GM12878 (cell line): ENCODE measurements at regions not wholly inside any gene's neighbourhood (a gene's known extent, or its start where the extent isn't known, plus 50 kb on each side); places are given as distances from the start of the nearest gene placed in this dataset.

Experiments used
- ATAC-seq: fragments of 200-7000 bp; cut with Tn5 transposase; 3 replicates; pipeline ENCODE4 v1.9.1; 2020; ENCODE audit warnings: mild to moderate bottlenecking, moderate library complexity
- BruUV-seq: library from RNA; stranded (reverse); fragments of 400-500 nt; replicated peaks from 2 replicates; lab custom pipeline; 2021; lab: Mats Ljungman, UMichigan
- CTCF ChIA-PET: fragments of 300-600 bp; sonication (Branson Sonifier 250); formaldehyde crosslinking; extraction: SDS; loops from one replicate; lab custom pipeline; 2021; ENCODE audit warnings: inconsistent platforms; lab: Yijun Ruan, JAX
- POLR2A ChIA-PET: fragments of 350-600 bp; formaldehyde crosslinking; extraction: SDS; loops from one replicate; lab custom pipeline; 2021; ENCODE audit warnings: inconsistent platforms; lab: Charles Lee
- RAD21 ChIA-PET: fragments of 300-600 bp; sonication (Branson Sonifier 250); formaldehyde crosslinking; loops from one replicate; lab custom pipeline; 2023; ENCODE audit warnings: antibody characterized with exemption; ENCODE audit not compliant: unreplicated experiment; lab: Charles Lee
- SMC1A ChIA-PET: fragments of 300-600 bp; sonication (Branson Sonifier 250); formaldehyde crosslinking; loops from one replicate; lab custom pipeline; 2023; ENCODE audit not compliant: unreplicated experiment, uncharacterized antibody; lab: Charles Lee
- DNase-seq: peaks from one replicate; pipeline ENCODE4 v3.0.0-alpha.2; 2011; ENCODE audit warnings: low read depth, low spot score
- FAIRE-seq: peaks from 3 replicates; lab custom pipeline; 2011; peaks lifted over from hg19 to GRCh38; lab: Jason Lieb, UNC
- H2AFZ ChIP-seq: 2 replicates; pipeline ENCODE4 v1.6.0; 2011; ENCODE audit warnings: low read depth, low read length, control low read depth; ENCODE audit not compliant: control insufficient read depth
- H3K27ac ChIP-seq: 2 replicates; pipeline ENCODE4 v1.5.1; 2011; ENCODE audit warnings: control low read depth; ENCODE audit not compliant: control insufficient read depth, insufficient read depth
- H3K27me3 ChIP-seq, 2 experiments: replicated peaks in 1 of 2; 2 replicates each; pipeline versions ENCODE4 v1.6.0 to v1.6.1; 2011; ENCODE audit warnings: low read length in 1 of 2; ENCODE audit not compliant: control insufficient read depth in 2 of 2, insufficient read depth in 2 of 2
- H3K36me3 ChIP-seq, 2 experiments: 2 replicates each; pipeline ENCODE4 v1.5.1; 2011; ENCODE audit warnings: low read length in 1 of 2; ENCODE audit not compliant: control insufficient read depth in 2 of 2, insufficient read depth in 2 of 2
- H3K4me1 ChIP-seq: 2 replicates; pipeline ENCODE4 v1.6.1; 2011; ENCODE audit warnings: mild to moderate bottlenecking, low read length, moderate library complexity, mixed read lengths; ENCODE audit not compliant: control insufficient read depth, insufficient read depth
- H3K4me2 ChIP-seq: 2 replicates; pipeline ENCODE4 v1.6.0; 2011; ENCODE audit warnings: control low read depth; ENCODE audit not compliant: control insufficient read depth, insufficient read depth
- H3K4me3 ChIP-seq: fragments of 200-600 bp; sonication (generic); 2 replicates; pipeline ENCODE4 v1.5.1; 2016
- H3K79me2 ChIP-seq: 2 replicates; pipeline ENCODE4 v1.6.0; 2011; ENCODE audit warnings: low read length; ENCODE audit not compliant: control insufficient read depth, insufficient read depth
- H3K9ac ChIP-seq: 2 replicates; pipeline ENCODE4 v1.8.0; 2011; ENCODE audit warnings: low read length, control low read depth, mixed read lengths; ENCODE audit not compliant: control insufficient read depth, insufficient read depth
- H3K9me3 ChIP-seq: replicated peaks from 3 replicates; pipeline ENCODE4 v1.5.1; 2011; ENCODE audit warnings: mild to moderate bottlenecking, low read length; ENCODE audit not compliant: control insufficient read depth, insufficient read depth
- H4K20me1 ChIP-seq: 2 replicates; pipeline ENCODE4 v1.6.0; 2011; ENCODE audit not compliant: control insufficient read depth, insufficient read depth
- ATF7 ChIP-seq: fragments of 450-650 bp; IDR thresholded peaks from 2 replicates; pipeline ENCODE4 v1.6.1; 2016; ENCODE audit warnings: low read depth, mild to moderate bottlenecking
- FOXK2 ChIP-seq: fragments of 450-650 bp; IDR thresholded peaks from 2 replicates; pipeline ENCODE4 v1.6.1; 2017; ENCODE audit warnings: mild to moderate bottlenecking, moderate library complexity
- WGBS: methylation state at CpG from one replicate; pipeline ENCODE4 v1.1.6; 2016; ENCODE audit warnings: low lambda C conversion rate; ENCODE audit not compliant: insufficient replicate concordance, insufficient coverage; ENCODE audit errors: missing lambda C conversion rate; 5-methylcytosine and 5-hydroxymethylcytosine counted together
- in situ Hi-C: fragments of 300-500 bp; cut with MboI; formaldehyde crosslinking; loops from 9 replicates; pipeline ENCODE4 v1.14.3; 2018; ENCODE audit warnings: mixed read lengths
- intact Hi-C: fragments of 100-400 bp; cut with micrococcal nuclease; formaldehyde crosslinking; loops from one replicate; pipeline ENCODE4 v1.14.2; 2022; ENCODE audit not compliant: unreplicated experiment
- TF ChIP-seq, protein P1 (sequence below): fragments of 150-350 bp; IDR thresholded peaks from 2 replicates; pipeline ENCODE4 v1.6.1; 2016; ENCODE audit warnings: low read depth, low read length

DNA sequence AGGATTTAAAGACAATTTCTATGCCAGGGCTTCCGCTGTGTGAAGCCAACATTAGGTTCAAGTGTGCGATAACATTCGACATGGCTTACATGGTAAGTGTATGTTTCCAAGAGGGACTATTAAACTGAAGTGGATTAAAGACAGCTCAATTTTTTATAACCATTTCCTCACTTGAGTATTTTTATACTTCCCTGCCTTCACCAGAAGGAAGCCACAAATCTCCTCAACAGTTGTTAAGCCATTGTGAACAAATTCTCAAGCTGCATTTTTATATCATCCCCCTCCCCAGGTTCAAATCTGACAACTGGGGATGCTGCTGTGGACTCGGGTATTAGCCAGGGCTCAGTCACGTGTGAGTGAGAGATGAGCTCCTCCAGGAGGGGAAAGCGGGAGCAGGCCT is 116.3 kb downstream of the RHOU start:
- H3K79me2 ChIP-seq, result no peaks in the 10 kb centered on the region
- ChIA-PET RAD21 (interaction anchor here (3.5 to 4.4 kb wide), 3 partner anchors 9 to 14 kb away, joined by 16 to 33 read pairs (median 22); no protein-coding TSS in a partner anchor), POLR2A (no interaction called here), CTCF (interaction anchor here (0.7 kb wide), 1 partner anchor 37 kb away, joined by 3 read pairs; no protein-coding TSS in a partner anchor), SMC1A (interaction anchor here (0.6 kb wide), 1 partner anchor 14 kb away, joined by 3 read pairs; no protein-coding TSS in a partner anchor)
- no peaks in the 10 kb centered on the region for H3K4me1 ChIP-seq
- no peak overlapping the region for H3K27ac ChIP-seq
- no peak for TF ChIP-seq ATF7
- TF ChIP-seq, protein P1, sequence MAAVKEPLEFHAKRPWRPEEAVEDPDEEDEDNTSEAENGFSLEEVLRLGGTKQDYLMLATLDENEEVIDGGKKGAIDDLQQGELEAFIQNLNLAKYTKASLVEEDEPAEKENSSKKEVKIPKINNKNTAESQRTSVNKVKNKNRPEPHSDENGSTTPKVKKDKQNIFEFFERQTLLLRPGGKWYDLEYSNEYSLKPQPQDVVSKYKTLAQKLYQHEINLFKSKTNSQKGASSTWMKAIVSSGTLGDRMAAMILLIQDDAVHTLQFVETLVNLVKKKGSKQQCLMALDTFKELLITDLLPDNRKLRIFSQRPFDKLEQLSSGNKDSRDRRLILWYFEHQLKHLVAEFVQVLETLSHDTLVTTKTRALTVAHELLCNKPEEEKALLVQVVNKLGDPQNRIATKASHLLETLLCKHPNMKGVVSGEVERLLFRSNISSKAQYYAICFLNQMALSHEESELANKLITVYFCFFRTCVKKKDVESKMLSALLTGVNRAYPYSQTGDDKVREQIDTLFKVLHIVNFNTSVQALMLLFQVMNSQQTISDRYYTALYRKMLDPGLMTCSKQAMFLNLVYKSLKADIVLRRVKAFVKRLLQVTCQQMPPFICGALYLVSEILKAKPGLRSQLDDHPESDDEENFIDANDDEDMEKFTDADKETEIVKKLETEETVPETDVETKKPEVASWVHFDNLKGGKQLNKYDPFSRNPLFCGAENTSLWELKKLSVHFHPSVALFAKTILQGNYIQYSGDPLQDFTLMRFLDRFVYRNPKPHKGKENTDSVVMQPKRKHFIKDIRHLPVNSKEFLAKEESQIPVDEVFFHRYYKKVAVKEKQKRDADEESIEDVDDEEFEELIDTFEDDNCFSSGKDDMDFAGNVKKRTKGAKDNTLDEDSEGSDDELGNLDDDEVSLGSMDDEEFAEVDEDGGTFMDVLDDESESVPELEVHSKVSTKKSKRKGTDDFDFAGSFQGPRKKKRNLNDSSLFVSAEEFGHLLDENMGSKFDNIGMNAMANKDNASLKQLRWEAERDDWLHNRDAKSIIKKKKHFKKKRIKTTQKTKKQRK, result no peak
- TF ChIP-seq FOXK2, result no peak
- BruUV-seq, result no TSS peak
- H3K4me3 ChIP-seq, result no peak overlapping the region
- no peaks in the 10 kb centered on the region for H3K27me3 ChIP-seq
- intact Hi-C loops (no loop called here), in situ Hi-C loops (no loop called here)
- no peak overlapping the region for H2AFZ ChIP-seq
- no peaks in the 10 kb centered on the region for H3K9me3 ChIP-seq
- H3K36me3 ChIP-seq, result no peaks in the 10 kb centered on the region
- no peak overlapping the region for H3K4me2 ChIP-seq
- ATAC-seq, result no peak
- DNase-seq, result no peak
- no peak for FAIRE-seq
- 48% methylated on average over 6 of the region's 6 CpGs for WGBS
- no peak overlapping the region for H3K9ac ChIP-seq
- no peaks in the 10 kb centered on the region for H4K20me1 ChIP-seq
